ENCODE measurements at regions not wholly inside any gene's neighbourhood (a gene's known extent, or its start where the extent isn't known, plus 50 kb on each side); places are given as distances from the start of the nearest gene placed in this dataset.

DNA sequence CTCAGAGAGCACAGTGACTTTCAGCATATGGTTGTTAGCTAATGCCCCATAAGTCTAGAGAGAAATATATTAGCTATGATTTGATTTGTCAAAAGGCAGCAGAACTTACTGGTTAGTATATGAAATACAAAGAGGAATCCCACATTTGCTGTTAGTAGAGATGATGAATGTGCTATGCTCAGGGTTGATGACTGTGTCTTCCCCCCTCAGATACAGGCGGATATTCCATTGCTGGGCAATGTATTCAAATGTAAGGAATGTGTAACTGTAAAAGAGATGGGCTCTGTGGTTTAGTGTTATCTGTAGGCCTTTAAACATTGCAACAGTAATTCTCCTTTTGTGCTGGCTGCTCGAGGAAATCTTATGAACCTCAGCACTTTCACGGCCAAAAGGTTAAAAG lies 528.9 kb upstream of the ARX start:
- Mint-ChIP-seq H3K9me3 (peaks cover 36% of the 10 kb centered on the region), H3K27me3 (ENCODE audit: low read depth, poor library complexity) (peaks cover 2% of the 10 kb centered on the region), H3K27ac (no peak overlapping the region), H3K36me3 (ENCODE audit: low read depth) (no peaks in the 10 kb centered on the region), H3K4me3 (no peak overlapping the region), H3K4me1 (no peaks in the 10 kb centered on the region)
- TF ChIP-seq, protein P1, sequence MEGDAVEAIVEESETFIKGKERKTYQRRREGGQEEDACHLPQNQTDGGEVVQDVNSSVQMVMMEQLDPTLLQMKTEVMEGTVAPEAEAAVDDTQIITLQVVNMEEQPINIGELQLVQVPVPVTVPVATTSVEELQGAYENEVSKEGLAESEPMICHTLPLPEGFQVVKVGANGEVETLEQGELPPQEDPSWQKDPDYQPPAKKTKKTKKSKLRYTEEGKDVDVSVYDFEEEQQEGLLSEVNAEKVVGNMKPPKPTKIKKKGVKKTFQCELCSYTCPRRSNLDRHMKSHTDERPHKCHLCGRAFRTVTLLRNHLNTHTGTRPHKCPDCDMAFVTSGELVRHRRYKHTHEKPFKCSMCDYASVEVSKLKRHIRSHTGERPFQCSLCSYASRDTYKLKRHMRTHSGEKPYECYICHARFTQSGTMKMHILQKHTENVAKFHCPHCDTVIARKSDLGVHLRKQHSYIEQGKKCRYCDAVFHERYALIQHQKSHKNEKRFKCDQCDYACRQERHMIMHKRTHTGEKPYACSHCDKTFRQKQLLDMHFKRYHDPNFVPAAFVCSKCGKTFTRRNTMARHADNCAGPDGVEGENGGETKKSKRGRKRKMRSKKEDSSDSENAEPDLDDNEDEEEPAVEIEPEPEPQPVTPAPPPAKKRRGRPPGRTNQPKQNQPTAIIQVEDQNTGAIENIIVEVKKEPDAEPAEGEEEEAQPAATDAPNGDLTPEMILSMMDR (IDR thresholded peaks at IDR 0.05), result no peak
- no peak for DNase-seq

GRCh38 chrX:25548811-25549210 lies 533.0 kb upstream of the ARX start:
- peaks cover 10% of the 10 kb centered on the region for H3K9me3 Mint-ChIP-seq
- peaks cover 2% of the 10 kb centered on the region for H3K27me3 Mint-ChIP-seq (ENCODE audit: low read depth, poor library complexity)
- DNase-seq, result no peak
- no peaks in the 10 kb centered on the region for H3K4me1 Mint-ChIP-seq
- no peaks in the 10 kb centered on the region for H3K36me3 Mint-ChIP-seq (ENCODE audit: low read depth)
- no peak overlapping the region for H3K4me3 Mint-ChIP-seq
- H3K27ac Mint-ChIP-seq, result no peak overlapping the region
- TF ChIP-seq, protein P1 (IDR thresholded peaks at IDR 0.05), result no peak

- DNase-seq, result no peak
- no peak overlapping the region for H3K4me3 Mint-ChIP-seq
- H3K27ac Mint-ChIP-seq, result no peak overlapping the region
- no peaks in the 10 kb centered on the region for H3K36me3 Mint-ChIP-seq (ENCODE audit: low read depth)
- TF ChIP-seq, protein P1 (IDR thresholded peaks at IDR 0.05), result no peak
- peaks cover 26% of the 10 kb centered on the region for H3K9me3 Mint-ChIP-seq
- no peaks in the 10 kb centered on the region for H3K27me3 Mint-ChIP-seq (ENCODE audit: low read depth, poor library complexity)
- no peaks in the 10 kb centered on the region for H3K4me1 Mint-ChIP-seq
Measured at GRCh38 chrX:25555521-25555920, 539.8 kb upstream of the ARX start.

DNA sequence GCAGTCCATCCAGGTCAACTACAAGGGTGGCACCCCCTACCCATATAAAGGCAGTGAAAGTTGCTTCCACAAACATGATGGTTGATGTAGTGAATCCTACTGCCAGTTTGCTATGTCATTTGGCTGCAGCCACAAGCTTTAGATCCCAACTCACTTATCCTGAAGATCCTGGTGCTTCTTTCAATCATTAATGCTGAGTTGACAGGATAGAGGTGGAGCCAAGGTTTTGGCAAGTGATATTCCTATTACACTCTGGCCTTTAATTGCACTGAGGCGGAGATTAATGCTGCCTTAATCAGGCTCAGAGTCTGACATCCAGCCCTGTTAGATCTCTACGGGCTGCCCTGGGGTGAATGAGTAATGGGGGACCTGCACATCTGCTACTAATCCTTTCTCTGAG lies 542.4 kb upstream of the ARX start:
- no peak overlapping the region for H3K4me3 Mint-ChIP-seq
- no peak overlapping the region for H3K27ac Mint-ChIP-seq
- peaks cover 40% of the 10 kb centered on the region for H3K9me3 Mint-ChIP-seq
- no peaks in the 10 kb centered on the region for H3K36me3 Mint-ChIP-seq (ENCODE audit: low read depth)
- no peaks in the 10 kb centered on the region for H3K4me1 Mint-ChIP-seq
- DNase-seq, result no peak
- TF ChIP-seq, protein P1 (IDR thresholded peaks at IDR 0.05), result no peak
- H3K27me3 Mint-ChIP-seq (ENCODE audit: low read depth, poor library complexity), result no peaks in the 10 kb centered on the region

DNA sequence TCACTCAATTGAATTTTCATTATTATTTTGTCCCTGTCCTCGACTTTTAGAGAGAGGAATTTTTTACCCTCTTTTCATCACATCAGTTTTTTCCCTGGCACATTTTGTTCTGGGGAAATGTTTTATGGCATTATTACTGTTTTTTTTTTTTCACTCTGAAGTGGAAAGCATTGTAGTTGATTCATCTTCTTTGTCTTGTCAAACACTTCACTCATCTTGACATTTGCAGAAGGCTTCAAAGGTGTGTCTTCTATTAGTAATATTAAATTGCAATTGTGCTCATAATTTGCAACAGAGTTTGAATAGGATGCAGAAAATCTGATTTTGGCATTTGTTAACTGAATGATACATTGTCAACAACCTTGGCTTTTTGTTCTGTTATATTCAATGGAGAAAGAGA lies 545.4 kb upstream of the ARX start:
- TF ChIP-seq, protein P1 (IDR thresholded peaks at IDR 0.05), result no peak
- Mint-ChIP-seq H3K27me3 (ENCODE audit: low read depth, poor library complexity) (peaks cover 2% of the 10 kb centered on the region), H3K4me3 (no peak overlapping the region), H3K36me3 (ENCODE audit: low read depth) (no peaks in the 10 kb centered on the region), H3K9me3 (peaks cover 54% of the 10 kb centered on the region), H3K27ac (no peak overlapping the region), H3K4me1 (no peaks in the 10 kb centered on the region)
- no peak for DNase-seq

GRCh38 chrX:25573631-25574030 lies 557.9 kb upstream of the ARX start:
- DNase-seq, result no peak
- TF ChIP-seq, protein P1 (IDR thresholded peaks at IDR 0.05), result no peak
- Mint-ChIP-seq H3K36me3 (ENCODE audit: low read depth) (no peaks in the 10 kb centered on the region), H3K4me1 (no peaks in the 10 kb centered on the region), H3K27ac (no peak overlapping the region), H3K9me3 (peaks cover 27% of the 10 kb centered on the region), H3K27me3 (ENCODE audit: low read depth, poor library complexity) (no peaks in the 10 kb centered on the region), H3K4me3 (no peak overlapping the region)

All from nephron progenitor cell (in vitro differentiated cells).